HG03064 (cell line): ENCODE measurements at regions not wholly inside any gene's neighbourhood (a gene's known extent, or its start where the extent isn't known, plus 50 kb on each side); places are given as distances from the start of the nearest gene placed in this dataset.

Source experiments
- ATAC-seq: cut with Tn5 transposase; IDR thresholded peaks from one replicate; pipeline ENCODE4 v1.9.1; 2021; ENCODE audit warnings: low read depth; ENCODE audit not compliant: unreplicated experiment

DNA sequence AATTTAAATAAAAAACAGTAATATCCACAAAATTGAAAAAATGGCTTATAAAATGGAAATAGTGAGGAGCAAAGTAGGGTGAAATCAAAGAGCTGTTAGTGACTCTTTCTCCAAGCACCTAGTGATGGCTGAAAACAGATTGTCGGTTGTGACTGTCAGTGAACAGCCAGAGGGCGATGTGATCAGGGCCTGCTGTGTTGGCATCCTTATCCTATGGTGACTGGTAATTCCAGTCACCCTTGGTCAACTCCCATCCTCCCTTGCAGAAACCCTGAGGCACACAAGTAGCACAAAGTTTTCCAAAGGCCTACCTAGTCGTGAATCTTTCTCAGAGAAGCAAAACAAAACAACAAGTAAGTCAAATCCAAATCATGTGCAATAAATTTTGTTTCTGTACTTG, 599.8 kb upstream of the CXADR start:
- no peak for ATAC-seq

DNA sequence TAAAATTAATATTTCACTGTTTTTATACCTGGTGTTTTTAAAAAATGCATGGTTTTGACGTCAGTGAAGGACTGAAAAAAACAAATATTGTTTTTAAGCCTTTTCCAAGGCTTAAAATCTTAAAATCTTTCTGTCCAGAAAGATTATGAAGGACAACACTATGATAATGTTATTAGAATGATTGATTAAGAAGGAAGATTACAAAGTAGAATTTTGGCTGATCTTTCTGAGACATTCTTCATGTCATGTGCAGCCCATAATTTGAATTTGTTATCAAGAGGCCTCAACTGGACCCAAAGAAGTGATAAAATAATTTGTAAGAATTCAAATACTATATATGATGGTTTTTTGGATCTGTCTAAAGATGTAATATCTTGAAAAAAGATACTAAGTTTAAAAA, 584.4 kb upstream of the CXADR start:
- no peak for ATAC-seq

DNA sequence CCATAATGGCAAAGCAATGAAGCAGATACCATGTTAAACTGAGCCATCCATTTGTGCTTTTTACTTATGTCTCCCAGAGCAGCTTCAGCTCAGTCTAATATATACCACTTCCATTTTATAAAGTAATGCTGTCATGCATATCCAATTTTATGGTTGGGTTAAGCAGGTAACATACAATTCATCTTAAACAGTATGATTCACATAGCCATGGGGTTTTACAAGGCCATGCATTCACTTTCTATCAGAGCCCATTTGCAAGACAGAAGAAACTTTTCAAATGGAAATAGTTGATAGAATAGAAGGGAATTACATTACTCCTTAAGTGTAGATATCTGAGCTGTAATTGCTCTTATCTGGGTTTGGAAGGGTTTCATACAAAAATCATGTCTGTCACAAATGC, 580.5 kb upstream of the CXADR start:
- no peak for ATAC-seq

DNA sequence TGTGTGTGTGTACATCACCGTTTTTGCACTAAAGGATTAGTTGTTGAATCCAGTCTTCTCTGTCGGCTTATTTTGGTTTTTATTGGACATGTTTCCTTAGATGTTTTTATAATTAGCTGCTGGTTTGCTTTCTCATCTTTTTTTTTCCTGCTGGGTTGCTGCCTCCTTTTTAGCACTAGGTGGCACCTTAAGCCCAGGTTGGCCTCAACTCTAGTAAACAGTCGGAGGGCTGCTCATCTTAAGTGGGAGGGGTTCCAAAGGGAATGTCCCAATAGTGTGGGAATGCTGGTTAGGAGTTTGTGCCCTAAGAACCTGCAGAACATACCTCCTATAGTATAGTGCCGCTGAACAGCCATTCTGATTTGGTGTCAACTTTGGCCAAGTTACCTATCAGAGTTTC, 570.1 kb upstream of the CXADR start:
- no peak for ATAC-seq

DNA sequence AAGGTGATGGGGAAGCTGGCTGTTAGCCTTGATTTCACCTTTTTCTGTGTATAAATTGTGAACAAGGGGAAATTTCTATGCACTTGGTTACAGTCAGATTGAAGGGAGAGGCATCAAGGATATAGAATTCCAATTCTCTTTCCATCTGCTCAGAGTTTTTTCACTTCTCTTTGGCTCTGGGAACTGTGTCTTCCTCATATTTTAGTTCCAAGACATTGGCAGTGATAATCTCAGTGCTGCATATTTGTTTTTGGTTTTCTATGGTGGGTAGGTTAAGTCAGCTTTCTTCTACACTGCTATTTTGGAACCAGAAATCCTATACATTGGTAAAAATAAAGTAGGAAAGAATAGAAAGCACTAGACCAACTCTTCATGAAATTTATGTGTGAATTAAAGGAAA, 569.6 kb upstream of the CXADR start:
- ATAC-seq, result no peak

DNA sequence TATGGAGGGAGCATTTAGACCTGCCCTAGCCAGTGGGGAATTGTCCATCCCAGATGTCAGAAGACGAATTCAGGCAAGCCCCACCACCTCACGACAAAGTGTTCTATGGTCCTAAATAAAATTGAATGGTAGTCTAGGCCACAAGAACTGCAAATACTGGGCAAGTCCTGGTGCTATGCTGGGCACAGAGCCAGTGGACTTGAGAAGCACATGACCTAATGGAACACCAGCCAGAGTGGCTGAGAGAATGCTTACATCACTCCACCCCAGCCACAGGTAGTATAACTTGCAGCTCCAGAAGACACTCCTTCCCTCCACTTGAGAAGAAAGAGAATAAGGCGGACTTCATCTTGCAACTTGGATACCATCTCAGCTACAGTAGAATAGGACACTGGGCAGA, 567.3 kb upstream of the CXADR start:
- ATAC-seq, result no peak

DNA sequence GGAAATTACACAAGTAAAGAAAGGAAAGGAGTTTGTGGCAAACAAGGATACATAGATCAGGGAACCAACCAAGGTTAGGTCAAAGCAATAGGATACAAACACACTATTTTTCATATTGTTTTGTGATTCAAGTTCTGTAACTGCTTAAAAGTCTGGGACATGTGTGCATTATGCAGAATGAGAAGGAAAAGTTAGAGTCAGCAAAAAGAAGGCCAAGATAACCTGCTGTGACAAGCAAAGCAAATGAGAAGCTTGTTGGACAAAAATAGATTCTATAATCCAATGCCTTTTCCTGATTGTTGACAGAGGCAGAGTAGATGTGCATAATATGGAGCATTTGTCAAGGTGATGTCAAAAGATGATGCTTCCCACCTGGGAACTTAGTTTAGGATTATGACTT, 556.0 kb upstream of the CXADR start:
- no peak for ATAC-seq

DNA sequence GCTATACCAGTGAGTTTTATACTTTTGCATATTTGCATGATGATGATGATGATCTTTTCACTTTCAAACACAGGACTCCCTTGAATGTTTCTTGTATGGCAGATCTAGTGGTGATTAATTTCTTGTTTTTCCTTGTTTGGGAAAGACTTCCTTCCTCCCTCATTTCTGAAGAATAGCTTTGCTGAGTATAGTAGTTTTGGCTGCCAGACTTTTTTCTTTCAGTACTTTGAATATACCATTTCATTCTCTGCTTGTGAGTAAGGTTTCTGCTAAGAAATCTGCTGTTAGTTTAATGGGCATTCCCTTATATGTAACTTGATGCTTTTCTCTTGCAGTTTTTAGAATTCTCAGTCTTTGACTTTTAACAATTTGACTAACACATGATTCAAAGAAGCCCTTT, 547.4 kb upstream of the CXADR start:
- ATAC-seq, result no peak

DNA sequence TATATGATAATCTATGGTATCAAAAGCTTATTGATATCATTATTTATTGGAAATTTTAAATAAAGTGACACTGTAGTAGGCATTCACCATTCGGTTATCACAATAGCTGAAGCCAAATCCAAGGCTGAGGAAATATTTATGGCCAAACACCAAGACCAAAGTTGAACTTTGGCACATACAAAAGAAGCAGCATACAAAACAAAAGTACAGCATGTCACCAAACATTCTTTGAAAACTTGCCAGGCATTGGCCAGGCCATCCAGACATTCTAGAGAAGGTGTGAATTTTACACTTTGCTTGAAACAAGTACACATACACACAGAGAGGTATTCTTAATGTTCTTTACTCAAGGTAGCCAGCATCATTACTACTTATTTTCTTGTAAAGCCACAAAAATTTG, 544.4 kb upstream of the CXADR start:
- ATAC-seq, result no peak

DNA sequence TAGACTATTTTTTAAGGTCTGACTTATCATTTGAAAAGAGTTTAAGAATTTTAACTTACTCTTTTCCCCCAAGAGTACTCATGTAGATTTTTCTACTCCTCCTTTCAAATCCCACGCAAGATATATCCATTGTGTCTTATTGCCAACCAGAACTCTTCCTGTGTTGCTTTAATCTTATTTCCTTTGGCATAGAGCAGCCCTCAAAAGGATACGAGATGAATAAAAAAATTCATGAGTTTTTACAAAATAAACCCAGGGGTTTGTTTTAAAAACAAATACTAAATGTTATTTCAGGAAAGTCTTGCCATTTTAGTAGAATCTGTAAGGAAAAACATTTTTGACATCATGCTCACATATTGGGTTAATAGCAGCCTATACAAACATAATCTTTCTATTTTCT, 543.2 kb upstream of the CXADR start:
- ATAC-seq, result no peak

DNA sequence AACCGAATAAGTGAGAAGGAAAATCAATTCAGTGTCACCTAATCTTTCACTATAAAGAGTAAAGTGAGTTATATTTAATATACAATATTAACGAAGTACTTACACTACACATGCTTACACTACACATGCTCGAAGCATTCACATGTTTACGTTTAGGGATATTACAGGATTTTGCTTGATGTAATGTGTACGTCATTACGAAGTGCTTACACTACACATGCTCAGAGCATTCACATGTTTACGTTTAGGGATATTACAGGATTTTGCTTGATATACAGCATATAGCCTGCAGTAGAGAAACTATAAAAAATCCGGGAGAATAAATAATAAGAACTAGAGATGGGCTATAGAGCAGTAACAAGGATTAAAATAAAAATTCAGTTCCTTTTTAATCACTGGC, 538.8 kb upstream of the CXADR start:
- ATAC-seq, result no peak

DNA sequence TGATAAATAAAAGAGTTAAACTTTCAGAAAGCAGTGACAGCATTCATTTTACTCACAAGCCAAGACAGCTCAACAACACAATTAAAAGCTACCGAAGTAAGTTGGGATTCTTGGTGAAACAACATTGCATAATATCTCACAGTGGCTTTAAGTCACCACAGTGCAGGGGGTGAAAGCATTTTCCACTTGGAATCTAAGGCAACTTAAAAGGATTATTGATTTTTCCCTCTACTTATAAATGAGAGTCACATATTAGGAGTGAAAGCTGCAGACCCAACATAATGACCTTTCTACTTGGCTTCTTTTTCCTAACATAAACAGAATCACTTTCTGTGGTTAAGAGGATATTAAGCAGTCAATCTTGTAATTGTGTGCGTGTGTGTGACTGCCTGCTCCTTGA, 536.6 kb upstream of the CXADR start:
- ATAC-seq, result no peak

DNA sequence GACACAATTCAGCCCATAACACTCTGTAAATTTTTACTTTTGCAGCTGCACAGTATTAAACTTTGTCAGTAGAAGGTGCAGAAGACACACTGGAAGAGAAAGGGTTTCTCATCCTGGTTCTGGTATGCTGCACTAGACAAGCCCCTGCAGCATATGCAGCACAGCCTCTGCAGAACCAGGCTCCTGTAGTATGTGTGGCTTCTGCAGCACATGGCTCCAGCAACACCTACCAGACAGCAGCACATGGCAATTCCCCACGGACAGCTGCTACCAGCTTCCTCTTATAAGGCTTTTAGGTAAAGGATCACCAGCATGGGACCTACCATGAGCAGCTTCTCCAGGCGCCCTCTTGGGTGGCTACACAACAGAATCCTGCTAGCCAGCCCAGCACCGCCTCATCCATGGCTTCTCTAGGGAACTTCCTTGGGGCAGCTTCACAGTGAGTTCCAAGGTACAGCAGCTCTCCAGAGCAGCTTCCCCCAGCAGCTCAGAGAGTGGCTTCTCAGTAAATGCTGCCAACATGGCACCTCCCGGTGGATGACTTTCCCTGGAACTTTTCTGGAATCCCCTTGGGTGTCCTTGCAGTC, 534.4 kb upstream of the CXADR start:
- ATAC-seq, result no peak

DNA sequence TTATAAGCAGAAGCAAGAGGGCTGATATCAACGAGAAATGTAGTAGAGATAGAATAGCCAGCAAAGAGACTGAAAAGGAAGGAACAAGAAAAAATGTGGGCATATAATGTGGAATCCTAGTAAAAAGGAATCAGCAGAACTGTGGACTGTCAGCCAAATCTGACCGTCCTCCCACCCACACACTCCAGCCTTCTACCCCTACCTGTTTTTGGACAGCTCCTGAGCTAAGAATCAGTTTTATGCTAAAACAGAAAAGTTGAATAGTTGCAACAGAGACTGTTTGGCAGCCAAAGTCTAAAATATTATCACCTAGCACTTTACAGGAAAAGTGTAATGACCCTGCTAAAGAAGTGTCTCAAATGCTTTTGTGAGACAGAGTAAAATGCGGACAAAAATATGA, 533.3 kb upstream of the CXADR start:
- ATAC-seq, result no peak

DNA sequence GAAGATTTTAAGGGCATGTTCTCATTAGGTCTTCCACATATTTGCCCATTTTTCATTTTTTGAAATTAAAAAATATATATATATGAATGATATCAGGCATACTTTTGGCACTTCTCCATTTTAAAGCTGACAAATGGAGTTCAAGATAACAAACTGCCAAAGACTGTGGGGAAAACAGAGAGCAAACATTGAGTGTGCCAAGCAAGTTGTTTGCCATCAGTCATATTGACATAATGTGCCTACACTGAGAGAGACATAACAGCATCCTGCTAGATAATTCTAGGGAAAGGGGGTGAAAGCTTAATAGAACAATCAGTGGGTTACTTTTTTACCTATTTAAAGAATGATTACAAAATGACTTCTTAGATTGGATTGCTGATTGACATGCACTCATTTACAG, 529.4 kb upstream of the CXADR start:
- no peak for ATAC-seq

DNA sequence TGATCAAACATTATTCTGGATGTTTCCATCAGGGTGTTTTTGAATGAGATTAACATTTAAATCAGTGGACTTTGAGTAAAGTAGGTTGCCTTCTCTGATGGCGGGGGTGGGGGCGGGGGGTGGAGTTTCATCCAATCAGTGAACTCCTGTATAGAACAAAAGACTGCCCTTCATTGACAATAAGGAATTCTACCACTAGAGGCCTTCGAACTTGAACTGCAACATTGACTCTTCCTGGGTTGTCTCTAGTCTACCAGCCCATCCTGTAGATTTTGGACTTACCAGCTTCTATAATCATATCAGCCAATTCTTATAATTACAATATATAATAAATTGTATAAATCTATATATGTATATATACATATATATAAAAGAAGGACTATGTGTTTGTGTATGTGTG, 520.4 kb upstream of the CXADR start:
- ATAC-seq, result no peak

DNA sequence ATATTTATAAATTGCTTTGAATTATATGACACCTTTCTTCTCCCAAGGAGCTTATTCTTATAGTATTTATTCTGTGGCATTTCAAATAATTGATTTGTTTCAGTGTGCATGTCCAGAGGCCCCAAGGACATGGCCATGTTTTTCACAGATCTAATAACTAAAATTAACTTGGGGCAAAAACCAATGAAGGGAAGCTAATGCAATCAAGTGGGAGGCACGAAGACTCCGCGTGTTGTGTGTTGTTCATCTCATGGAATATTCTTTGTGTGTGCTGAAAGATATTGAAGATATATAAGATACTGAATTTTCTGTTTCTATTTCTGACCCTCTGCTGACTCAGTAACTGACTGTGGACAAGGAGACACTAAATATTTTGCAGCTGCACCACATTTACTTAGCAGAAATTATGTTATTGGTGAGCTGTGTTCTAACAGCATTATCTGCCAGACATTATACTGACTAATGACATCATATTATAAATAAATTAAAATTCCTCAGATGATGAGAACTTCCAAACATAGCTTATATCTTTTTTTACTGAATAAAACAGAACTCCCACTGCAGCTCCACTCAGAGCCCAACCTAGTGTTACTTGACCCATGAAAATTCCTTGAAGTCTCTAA, 519.3 kb upstream of the CXADR start:
- ATAC-seq, result no peak

DNA sequence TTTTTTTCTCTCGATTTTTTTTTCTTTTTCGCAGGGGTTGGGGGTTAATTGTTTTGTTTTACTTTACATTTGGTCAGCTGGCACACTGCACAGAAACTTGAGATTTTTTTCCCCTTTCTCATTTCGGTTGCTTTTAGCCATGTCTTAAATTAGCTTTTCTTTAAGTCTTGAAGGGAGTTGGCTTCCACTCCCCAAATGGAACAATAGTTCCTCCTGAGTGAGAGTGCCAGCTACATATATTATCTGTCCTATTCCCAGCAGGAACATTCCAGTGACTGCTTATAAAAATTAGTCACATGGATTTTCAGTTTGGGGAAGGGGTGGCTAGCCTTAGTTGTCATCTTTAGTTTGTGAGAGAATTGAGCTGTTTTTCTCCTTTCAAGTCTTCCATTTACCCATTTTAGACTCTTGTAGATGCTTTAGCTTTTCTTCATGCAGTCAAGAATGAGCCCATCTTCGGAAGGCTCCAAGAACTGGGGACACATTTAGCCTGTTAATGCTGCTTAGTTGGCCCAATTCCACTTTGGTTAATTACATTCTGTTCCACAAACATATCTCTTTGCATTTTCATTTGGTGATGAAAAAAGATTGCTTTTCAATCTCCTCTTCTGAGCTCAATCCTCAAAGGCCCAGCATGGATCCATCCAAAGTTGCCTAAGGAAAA, 510.1 kb upstream of the CXADR start:
- ATAC-seq, result no peak

DNA sequence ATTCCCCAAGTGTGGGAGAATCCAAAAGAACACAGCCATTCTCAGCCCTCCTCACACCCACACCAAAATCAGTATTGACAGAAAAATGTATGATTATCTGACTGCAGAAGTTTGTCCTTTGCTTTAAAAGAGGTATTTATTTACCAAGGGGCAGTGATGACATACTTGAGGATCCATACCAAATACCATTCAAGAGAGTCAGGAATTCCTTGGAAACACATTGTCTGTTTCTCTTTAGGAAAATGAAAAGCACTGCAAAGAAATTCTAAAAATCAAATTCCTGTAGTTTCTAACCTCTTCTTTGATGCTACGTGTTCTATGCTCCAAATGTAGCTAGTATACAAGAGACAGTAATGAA, 509.6 kb upstream of the CXADR start:
- no peak for ATAC-seq

DNA sequence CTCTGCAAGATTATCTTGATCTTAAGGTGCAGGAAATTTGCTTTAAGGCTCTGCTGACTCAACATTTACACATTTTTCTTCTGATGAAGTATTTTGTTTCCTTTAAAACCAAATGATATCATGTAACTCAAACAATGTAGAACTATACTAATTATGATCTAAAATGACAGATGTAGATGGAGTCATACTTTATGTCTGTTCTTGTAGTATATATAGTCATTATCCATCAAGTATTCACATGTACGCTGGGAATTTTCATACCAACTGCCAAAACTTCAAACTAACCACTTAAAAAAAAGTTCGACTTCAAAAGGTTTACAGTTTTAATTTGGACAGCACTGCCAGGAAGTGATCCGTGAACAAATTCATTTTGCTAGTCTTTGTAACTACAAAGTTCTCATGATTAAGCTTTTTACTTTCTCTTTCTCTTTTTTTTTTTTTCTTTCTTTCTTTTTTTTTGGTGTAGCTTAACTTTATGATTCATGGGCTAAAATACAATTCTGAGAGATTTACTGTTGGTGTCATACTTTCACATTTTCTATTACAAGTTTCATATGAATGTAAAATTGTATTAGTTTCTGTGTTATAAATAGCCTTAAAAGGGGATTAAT, 509.0 kb upstream of the CXADR start:
- ATAC-seq, result no peak

DNA sequence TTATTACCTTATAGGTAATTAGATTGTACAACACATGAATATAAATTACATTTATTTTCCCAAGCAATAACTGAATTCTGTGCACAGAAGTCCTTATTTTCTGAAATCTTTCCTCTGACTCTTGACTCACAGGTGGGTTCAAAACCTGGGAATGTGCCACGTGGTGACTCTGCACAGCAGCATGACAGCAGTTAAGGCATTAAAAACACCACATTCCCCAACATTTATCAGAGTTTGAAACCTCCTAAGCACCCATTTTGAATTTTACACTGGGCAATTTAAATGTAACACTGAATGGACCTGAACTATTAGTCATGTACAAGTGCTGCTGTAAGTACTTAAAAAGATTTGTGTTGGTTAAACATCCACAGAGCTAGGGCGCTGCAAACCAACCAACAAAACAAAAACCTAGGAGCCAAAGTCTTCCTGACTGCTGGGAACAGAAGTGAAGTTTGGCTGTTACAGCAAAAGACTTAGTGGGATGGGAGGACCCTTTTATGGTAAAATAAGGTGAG, 480.6 kb upstream of the CXADR start:
- no peak for ATAC-seq

DNA sequence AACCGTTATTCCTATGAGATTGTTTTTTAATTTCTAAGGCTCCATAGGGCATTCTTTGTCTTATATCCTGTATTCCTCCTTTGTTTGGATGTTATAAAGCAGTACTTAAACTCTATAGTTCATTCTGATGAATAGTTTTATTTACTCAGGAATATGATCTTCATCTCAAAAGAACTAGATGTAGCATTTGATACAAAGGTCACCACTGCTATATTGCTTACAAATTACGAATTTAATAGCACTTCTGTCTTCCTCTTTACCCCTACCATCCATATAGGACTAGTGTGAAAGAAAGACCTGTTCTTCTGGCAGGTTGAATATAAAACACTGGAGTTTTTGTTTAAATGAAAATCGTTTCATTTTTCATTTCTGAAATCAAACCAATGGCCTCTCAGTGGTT, 468.1 kb upstream of the CXADR start:
- ATAC-seq, result no peak
